Panc1 (cell line): ENCODE measurements at regions not wholly inside any gene's neighbourhood (a gene's known extent, or its start where the extent isn't known, plus 50 kb on each side); places are given as distances from the start of the nearest gene placed in this dataset.

Experiments
- ATAC-seq: fragments of 200-7000 bp; cut with Tn5 transposase; 2 replicates; pipeline ENCODE4 v1.9.1; 2020; ENCODE audit warnings: mild to moderate bottlenecking, moderate library complexity
- BruUV-seq: library from RNA; stranded (reverse); fragments of 400-500 nt; replicated peaks from 2 replicates; lab custom pipeline; 2021; lab: Mats Ljungman, UMichigan
- CTCF ChIA-PET: fragments of 300-600 bp; sonication (Branson Sonifier 250); formaldehyde crosslinking; loops from one replicate; lab custom pipeline; 2022; ENCODE audit warnings: antibody characterized with exemption; lab: Charles Lee
- POLR2A ChIA-PET: fragments of 300-600 bp; sonication (Branson Sonifier 250); formaldehyde crosslinking; loops from one replicate; lab custom pipeline; 2022; ENCODE audit warnings: antibody characterized with exemption; lab: Charles Lee
- DNase-seq: peaks from one replicate; pipeline ENCODE4 v3.0.0-alpha.2; 2010; ENCODE audit warnings: low read depth, low spot score
- H3K27ac ChIP-seq: 2 replicates; pipeline ENCODE4 v1.5.1; 2011; ENCODE audit warnings: mild to moderate bottlenecking, low read length, inconsistent platforms
- H3K27me3 ChIP-seq: fragments of 200-500 bp; sonication (Bioruptor generic); 2 replicates; pipeline ENCODE4 v1.6.0; 2014; ENCODE audit warnings: low read length, inconsistent platforms; ENCODE audit not compliant: control insufficient read depth, insufficient read depth
- H3K36me3 ChIP-seq: fragments of 200-500 bp; sonication (Bioruptor generic); 2 replicates; pipeline ENCODE4 v1.5.1; 2014; ENCODE audit warnings: inconsistent platforms, mild to moderate bottlenecking, low read length, moderate library complexity; ENCODE audit not compliant: control insufficient read depth, insufficient read depth
- H3K4me1 ChIP-seq: 2 replicates; pipeline ENCODE4 v1.5.1; 2011; ENCODE audit warnings: inconsistent platforms, mild to moderate bottlenecking, low read length, moderate library complexity; ENCODE audit not compliant: control insufficient read depth, insufficient read depth
- H3K4me3 ChIP-seq, 2 experiments: 2 replicates each; pipeline ENCODE4 v1.5.1; 2011 to 2012; ENCODE audit warnings: low read depth in 2 of 2, low read length in 2 of 2, mild to moderate bottlenecking in 2 of 2, inconsistent platforms in 1 of 2, moderate library complexity in 1 of 2
- H3K9me3 ChIP-seq: fragments of 200-500 bp; sonication (Bioruptor generic); 2 replicates; pipeline ENCODE4 v1.5.1; 2014; ENCODE audit warnings: low read depth, mild to moderate bottlenecking, inconsistent platforms, low read length, moderate library complexity; ENCODE audit not compliant: control insufficient read depth, insufficient read depth
- POLR2AphosphoS5 ChIP-seq: IDR thresholded peaks from 2 replicates; pipeline ENCODE4 v1.6.1; 2012; ENCODE audit warnings: mild to moderate bottlenecking, low read depth, low read length, moderate library complexity
- SIN3A ChIP-seq: IDR thresholded peaks from 2 replicates; pipeline ENCODE4 v1.6.1; 2012; ENCODE audit warnings: low read depth, mild to moderate bottlenecking, low read length, moderate library complexity, borderline replicate concordance; ENCODE audit not compliant: insufficient read depth
- TCF7L2 ChIP-seq: IDR thresholded peaks from 2 replicates; pipeline ENCODE4 v1.6.1; 2011; ENCODE audit warnings: mild to moderate bottlenecking, low read depth, low read length, inconsistent platforms
- in situ Hi-C: cut with HindIII; loops from 2 replicates; pipeline ENCODE4 v1.10.0; 2016; ENCODE audit warnings: low sequenced_read_pairs, low pct_unique_long_range_greater_than_20kb
- intact Hi-C: fragments of 100-400 bp; cut with micrococcal nuclease; formaldehyde crosslinking; loops from one replicate; pipeline ENCODE4 v1.10.0; 2022; ENCODE audit not compliant: unreplicated experiment
- TF ChIP-seq, protein P1 (sequence below), 2 experiments: IDR thresholded peaks; 2 replicates each; pipeline ENCODE4 v1.6.1; 2011 to 2012; ENCODE audit warnings: low read depth in 2 of 2, control low read depth in 1 of 2, low read length in 1 of 2, mild to moderate bottlenecking in 1 of 2, moderate library complexity in 1 of 2; ENCODE audit not compliant: insufficient read depth in 1 of 2
- TF ChIP-seq, protein P2 (sequence below): fragments of 450-650 bp; IDR thresholded peaks from 2 replicates; pipeline ENCODE4 v1.5.1; 2017; ENCODE audit warnings: mild to moderate bottlenecking

DNA sequence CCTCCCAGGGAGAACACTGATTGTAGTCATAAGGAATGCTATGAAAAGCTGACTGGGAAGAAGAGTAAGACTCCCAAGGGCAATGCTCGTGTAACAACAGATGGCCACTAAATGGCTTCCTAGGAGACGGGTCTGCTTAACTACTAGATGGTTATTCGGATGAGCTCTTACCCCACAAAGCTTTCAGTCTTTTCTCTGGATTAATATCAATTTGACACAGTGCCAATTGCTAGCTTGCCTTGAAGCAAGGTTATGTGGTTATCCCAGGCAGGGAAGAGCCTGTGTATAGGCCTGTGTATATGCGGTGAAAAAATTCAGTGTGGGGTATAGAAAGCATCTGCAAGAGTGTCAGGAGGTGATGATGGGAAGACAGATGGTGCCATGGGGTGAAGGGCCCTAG is 86.4 kb upstream of the NOX3 start:
- no peaks in the 10 kb centered on the region for H3K9me3 ChIP-seq
- no peaks in the 10 kb centered on the region for H3K36me3 ChIP-seq
- H3K27me3 ChIP-seq, result no peaks in the 10 kb centered on the region
- no peak for DNase-seq
- ATAC-seq, result no peak
- H3K4me1 ChIP-seq, result no peaks in the 10 kb centered on the region
- POLR2A ChIA-PET, result no interaction called here
- no TSS peak for BruUV-seq
- in situ Hi-C loops (no loop called here), intact Hi-C loops (no loop called here)
- TF ChIP-seq POLR2AphosphoS5 (no peak), TCF7L2 (no peak), SIN3A (no peak)
- TF ChIP-seq, protein P1, sequence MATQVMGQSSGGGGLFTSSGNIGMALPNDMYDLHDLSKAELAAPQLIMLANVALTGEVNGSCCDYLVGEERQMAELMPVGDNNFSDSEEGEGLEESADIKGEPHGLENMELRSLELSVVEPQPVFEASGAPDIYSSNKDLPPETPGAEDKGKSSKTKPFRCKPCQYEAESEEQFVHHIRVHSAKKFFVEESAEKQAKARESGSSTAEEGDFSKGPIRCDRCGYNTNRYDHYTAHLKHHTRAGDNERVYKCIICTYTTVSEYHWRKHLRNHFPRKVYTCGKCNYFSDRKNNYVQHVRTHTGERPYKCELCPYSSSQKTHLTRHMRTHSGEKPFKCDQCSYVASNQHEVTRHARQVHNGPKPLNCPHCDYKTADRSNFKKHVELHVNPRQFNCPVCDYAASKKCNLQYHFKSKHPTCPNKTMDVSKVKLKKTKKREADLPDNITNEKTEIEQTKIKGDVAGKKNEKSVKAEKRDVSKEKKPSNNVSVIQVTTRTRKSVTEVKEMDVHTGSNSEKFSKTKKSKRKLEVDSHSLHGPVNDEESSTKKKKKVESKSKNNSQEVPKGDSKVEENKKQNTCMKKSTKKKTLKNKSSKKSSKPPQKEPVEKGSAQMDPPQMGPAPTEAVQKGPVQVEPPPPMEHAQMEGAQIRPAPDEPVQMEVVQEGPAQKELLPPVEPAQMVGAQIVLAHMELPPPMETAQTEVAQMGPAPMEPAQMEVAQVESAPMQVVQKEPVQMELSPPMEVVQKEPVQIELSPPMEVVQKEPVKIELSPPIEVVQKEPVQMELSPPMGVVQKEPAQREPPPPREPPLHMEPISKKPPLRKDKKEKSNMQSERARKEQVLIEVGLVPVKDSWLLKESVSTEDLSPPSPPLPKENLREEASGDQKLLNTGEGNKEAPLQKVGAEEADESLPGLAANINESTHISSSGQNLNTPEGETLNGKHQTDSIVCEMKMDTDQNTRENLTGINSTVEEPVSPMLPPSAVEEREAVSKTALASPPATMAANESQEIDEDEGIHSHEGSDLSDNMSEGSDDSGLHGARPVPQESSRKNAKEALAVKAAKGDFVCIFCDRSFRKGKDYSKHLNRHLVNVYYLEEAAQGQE (IDR thresholded peaks at IDR 0.05; ENCODE audit: insufficient read depth in 1 of 2, low read depth in 2 of 2, low read length in 1 of 2), result no peak
- TF ChIP-seq, protein P2, sequence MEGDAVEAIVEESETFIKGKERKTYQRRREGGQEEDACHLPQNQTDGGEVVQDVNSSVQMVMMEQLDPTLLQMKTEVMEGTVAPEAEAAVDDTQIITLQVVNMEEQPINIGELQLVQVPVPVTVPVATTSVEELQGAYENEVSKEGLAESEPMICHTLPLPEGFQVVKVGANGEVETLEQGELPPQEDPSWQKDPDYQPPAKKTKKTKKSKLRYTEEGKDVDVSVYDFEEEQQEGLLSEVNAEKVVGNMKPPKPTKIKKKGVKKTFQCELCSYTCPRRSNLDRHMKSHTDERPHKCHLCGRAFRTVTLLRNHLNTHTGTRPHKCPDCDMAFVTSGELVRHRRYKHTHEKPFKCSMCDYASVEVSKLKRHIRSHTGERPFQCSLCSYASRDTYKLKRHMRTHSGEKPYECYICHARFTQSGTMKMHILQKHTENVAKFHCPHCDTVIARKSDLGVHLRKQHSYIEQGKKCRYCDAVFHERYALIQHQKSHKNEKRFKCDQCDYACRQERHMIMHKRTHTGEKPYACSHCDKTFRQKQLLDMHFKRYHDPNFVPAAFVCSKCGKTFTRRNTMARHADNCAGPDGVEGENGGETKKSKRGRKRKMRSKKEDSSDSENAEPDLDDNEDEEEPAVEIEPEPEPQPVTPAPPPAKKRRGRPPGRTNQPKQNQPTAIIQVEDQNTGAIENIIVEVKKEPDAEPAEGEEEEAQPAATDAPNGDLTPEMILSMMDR, result no peak
- no peak overlapping the region for H3K27ac ChIP-seq
- CTCF ChIA-PET, result interaction anchor here (0.5 kb wide), 1 partner anchor 555 kb away, joined by 3 read pairs; no protein-coding TSS in a partner anchor
- H3K4me3 ChIP-seq, result no peak overlapping the region

DNA sequence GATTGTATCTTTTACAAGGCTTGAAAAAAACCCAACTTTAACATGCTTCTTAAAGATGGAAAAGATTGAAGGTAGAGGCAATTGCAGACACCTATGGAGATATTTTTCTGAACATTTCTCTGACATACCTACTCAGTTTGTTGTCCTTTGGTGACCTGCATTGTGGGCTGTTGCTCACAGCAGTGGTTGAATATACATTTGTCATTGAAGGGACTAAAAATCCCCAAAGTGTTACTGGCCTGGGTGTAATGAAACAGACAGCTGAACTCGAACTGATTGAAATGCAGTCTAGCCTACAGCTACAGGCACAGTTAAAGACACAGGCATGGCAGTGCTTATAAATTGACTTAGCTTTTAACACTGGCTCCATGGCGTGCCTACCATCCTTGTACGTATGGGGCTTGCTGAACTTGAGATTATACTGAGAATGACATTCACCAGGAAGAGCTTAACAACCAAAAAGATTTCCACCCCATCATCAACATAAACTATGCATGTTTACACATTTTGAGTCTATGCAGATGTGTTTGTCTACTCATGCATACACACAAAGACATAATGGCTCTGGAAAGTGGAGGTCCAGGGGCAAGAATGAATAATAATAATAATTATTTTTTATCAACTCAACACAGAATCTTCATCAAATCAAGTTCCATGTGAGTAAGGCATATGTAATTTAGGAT is 83.2 kb upstream of the NOX3 start:
- H3K27me3 ChIP-seq, result no peaks in the 10 kb centered on the region

More for the DNA sequence above, 83.2 kb upstream of the NOX3 start:
- intact Hi-C loops (no loop called here), in situ Hi-C loops (no loop called here)
- Histone ChIP-seq H3K27ac (no peak overlapping the region), H3K36me3 (no peaks in the 10 kb centered on the region), H3K4me1 (no peaks in the 10 kb centered on the region), H3K4me3 (no peak overlapping the region), H3K9me3 (peaks cover 16% of the 10 kb centered on the region)
- TF ChIP-seq POLR2AphosphoS5 (no peak), SIN3A (no peak), TCF7L2 (no peak)
- TF ChIP-seq, protein P2, result no peak
- TF ChIP-seq, protein P1 (IDR thresholded peaks at IDR 0.05; ENCODE audit: insufficient read depth in 1 of 2, low read depth in 2 of 2, low read length in 1 of 2), result no peak
- ChIA-PET POLR2A (no interaction called here), CTCF (no interaction called here)
- DNase-seq (no peak), ATAC-seq (no peak)
- no TSS peak for BruUV-seq
